T-helper 2 cell treated with Interferon-gamma antibody and Interleukin-4, amounts not matched to agents 5 μg/mL and 100 μg/mL, for 36 hours (primary cell): ENCODE measurements at regions not wholly inside any gene's neighbourhood (a gene's known extent, or its start where the extent isn't known, plus 50 kb on each side); places are given as distances from the start of the nearest gene placed in this dataset.

ENCODE experiments used
- DNase-seq: peaks from one replicate; pipeline ENCODE4 v3.0.0; 2021; ENCODE audit warnings: low spot score
- H3K27ac Mint-ChIP-seq: one replicate; pipeline ENCODE4 v1.8.0; 2021; ENCODE audit warnings: mild to moderate bottlenecking, mixed read lengths
- H3K27me3 Mint-ChIP-seq: one replicate; pipeline ENCODE4 v1.8.0; 2021; ENCODE audit warnings: low read depth, mixed read lengths
- H3K36me3 Mint-ChIP-seq: one replicate; pipeline ENCODE4 v1.8.0; 2021; ENCODE audit warnings: low read depth, mixed read lengths
- H3K4me1 Mint-ChIP-seq: one replicate; pipeline ENCODE4 v1.8.0; 2021; ENCODE audit warnings: low read depth, mixed read lengths
- H3K4me3 Mint-ChIP-seq: one replicate; pipeline ENCODE4 v1.8.0; 2022; ENCODE audit warnings: mild to moderate bottlenecking, moderate library complexity, mixed read lengths
- H3K9me3 Mint-ChIP-seq: one replicate; pipeline ENCODE4 v1.8.0; 2021; ENCODE audit warnings: mixed read lengths

DNA sequence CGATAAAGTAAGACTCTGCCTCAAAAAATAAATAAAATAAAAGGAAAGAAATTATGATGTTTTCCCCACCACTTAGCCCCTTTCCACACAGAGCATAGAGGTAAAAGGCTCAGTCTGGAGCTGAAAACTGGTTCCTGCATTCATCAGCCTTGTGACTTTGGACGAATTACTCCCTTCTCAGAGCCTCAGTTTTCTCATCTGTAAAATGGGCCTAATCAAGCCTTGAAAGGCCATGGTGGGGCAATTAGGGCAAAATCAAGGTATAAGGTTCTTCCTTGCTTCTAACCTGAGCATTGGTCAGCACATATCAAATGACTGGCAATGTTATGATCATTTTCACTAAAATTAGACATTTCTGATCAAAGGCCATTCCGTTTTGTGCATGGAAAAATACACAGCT lies 417.7 kb downstream of the MN1 start:
- no peaks in the 10 kb centered on the region for H3K27me3 Mint-ChIP-seq
- no peaks in the 10 kb centered on the region for H3K9me3 Mint-ChIP-seq
- H3K4me1 Mint-ChIP-seq, result no peaks in the 10 kb centered on the region
- no peaks in the 10 kb centered on the region for H3K36me3 Mint-ChIP-seq
- no peak overlapping the region for H3K27ac Mint-ChIP-seq
- no peak overlapping the region for H3K4me3 Mint-ChIP-seq
- DNase-seq, result no peak

DNA sequence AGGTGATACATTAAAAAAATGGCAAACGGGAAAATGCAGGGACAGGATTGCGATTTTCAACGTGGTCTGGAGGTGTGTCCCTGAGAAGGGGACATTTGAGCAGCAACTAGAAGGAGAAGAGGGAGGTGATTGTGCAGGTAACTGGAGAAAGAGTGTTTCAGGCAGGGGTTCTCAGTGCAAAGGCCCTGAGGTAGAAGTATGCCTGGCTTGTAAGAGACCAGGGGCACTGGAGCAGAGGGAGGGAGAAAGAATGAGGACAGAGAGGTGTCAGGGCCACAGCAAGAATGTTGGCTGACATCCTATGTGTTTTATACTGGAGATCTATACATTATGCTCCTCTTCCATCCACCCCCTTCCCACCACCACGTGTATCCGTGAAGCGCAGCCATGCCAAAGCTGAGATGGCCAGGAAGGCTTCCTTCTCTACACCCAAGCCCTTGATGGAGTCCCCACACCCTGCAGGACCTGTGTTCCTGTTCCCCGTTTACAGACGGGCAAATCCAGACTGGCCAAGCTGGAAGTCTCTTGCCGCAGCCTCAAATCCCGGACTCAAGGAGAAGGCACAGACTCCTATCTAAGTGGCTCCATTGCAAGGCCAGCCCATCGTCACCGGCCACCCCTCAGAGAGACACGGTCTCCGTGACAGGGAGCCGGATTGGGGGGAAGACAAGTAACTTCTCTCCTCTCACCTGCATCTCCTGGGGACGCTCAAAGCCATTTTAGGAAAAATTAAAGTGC lies 416.1 kb downstream of the MN1 start:
- no peak for DNase-seq
- no peaks in the 10 kb centered on the region for H3K36me3 Mint-ChIP-seq
- H3K4me1 Mint-ChIP-seq, result no peaks in the 10 kb centered on the region
- no peaks in the 10 kb centered on the region for H3K27me3 Mint-ChIP-seq
- no peak overlapping the region for H3K27ac Mint-ChIP-seq
- no peak overlapping the region for H3K4me3 Mint-ChIP-seq
- H3K9me3 Mint-ChIP-seq, result no peaks in the 10 kb centered on the region

DNA sequence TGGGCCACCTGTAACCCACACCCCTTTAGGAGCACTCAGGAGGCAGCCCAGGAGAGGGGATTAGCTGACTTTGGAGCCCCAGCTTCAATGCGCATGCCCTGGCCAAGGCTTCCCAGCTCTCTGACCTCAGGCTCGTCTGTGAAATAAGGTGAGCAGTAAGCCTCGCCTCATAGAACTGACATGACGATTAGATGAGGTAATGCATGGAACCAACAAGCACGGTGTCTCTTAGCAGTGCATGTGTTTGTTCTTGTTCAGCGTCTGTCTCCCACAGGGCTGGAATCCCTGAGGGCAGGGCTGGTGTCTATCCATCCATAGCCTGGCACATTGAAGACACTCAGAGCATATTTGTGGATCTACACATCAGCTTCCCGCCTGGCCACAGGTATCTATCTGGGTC lies 415.4 kb downstream of the MN1 start:
- Mint-ChIP-seq H3K27me3 (no peaks in the 10 kb centered on the region), H3K36me3 (no peaks in the 10 kb centered on the region), H3K4me1 (no peaks in the 10 kb centered on the region), H3K9me3 (no peaks in the 10 kb centered on the region), H3K27ac (no peak overlapping the region), H3K4me3 (no peak overlapping the region)
- DNase-seq, result no peak

DNA sequence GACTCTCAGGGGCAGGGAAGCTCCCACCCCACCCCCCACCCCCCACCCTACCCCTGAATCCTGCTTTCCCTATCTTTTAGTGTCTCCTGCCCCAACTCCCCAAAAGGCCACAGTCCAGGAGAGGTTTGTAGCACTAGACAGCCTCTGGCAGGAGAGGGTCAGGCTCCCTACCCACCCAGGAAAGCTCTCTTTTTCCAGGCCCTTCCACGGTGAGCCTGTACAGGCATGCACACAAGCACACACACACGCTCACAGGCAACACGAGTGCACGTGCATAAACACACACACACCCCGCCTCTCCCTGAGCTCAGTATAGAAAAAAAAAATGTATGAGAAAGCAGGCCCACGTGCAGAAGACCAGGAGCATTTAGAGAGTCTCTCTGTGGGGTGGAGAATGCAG lies 414.0 kb downstream of the MN1 start:
- H3K27me3 Mint-ChIP-seq, result no peaks in the 10 kb centered on the region
- DNase-seq, result no peak
- no peaks in the 10 kb centered on the region for H3K9me3 Mint-ChIP-seq
- no peak overlapping the region for H3K4me3 Mint-ChIP-seq
- H3K4me1 Mint-ChIP-seq, result no peaks in the 10 kb centered on the region
- H3K27ac Mint-ChIP-seq, result no peak overlapping the region
- H3K36me3 Mint-ChIP-seq, result no peaks in the 10 kb centered on the region

DNA sequence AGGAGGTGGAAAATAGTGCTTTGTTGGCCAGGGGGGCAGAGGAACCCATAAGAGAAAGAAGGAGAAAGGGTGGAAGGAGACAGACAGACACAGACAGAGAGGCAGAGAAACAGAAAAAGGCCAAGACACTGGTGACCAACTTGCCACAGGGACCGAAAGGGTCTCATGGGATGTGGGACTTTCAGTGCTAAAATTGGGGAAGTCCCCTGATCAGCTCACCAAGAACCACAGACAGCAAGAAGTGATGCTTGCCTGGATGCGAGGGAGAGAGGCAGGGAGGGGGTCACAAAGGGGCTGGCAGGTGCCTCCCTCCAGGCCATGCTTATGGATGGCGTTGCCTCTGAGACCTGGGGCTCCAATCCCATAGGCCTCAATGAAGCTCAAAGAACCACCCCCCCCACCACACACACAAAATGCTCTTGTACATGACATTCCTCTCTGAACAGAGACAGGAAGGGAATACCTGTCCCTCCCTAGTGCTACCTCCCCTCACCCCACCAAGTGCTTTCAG lies 413.4 kb downstream of the MN1 start:
- H3K36me3 Mint-ChIP-seq, result no peaks in the 10 kb centered on the region
- H3K27me3 Mint-ChIP-seq, result no peaks in the 10 kb centered on the region
- no peak for DNase-seq
- no peaks in the 10 kb centered on the region for H3K9me3 Mint-ChIP-seq
- H3K4me3 Mint-ChIP-seq, result no peak overlapping the region
- H3K4me1 Mint-ChIP-seq, result no peaks in the 10 kb centered on the region
- no peak overlapping the region for H3K27ac Mint-ChIP-seq

DNA sequence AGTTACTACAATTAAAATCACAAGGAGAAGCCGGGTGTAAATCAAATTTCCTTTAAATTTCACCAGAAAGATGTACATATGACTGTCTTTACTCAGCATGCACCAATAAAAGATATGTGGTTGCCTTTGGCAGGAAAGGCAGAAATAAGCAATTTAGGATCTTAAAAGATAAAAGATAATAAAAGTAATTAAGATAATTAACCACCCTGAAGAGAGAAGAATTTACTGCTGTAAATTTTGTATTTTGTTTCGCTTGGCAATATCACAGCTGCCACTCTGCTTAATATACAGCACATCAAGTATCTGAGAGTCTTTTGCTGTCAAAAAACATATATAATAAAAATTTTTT lies 411.9 kb downstream of the MN1 start:
- Mint-ChIP-seq H3K4me1 (no peaks in the 10 kb centered on the region), H3K36me3 (no peaks in the 10 kb centered on the region), H3K4me3 (no peak overlapping the region), H3K9me3 (no peaks in the 10 kb centered on the region), H3K27me3 (no peaks in the 10 kb centered on the region), H3K27ac (no peak overlapping the region)
- DNase-seq, result no peak

DNA sequence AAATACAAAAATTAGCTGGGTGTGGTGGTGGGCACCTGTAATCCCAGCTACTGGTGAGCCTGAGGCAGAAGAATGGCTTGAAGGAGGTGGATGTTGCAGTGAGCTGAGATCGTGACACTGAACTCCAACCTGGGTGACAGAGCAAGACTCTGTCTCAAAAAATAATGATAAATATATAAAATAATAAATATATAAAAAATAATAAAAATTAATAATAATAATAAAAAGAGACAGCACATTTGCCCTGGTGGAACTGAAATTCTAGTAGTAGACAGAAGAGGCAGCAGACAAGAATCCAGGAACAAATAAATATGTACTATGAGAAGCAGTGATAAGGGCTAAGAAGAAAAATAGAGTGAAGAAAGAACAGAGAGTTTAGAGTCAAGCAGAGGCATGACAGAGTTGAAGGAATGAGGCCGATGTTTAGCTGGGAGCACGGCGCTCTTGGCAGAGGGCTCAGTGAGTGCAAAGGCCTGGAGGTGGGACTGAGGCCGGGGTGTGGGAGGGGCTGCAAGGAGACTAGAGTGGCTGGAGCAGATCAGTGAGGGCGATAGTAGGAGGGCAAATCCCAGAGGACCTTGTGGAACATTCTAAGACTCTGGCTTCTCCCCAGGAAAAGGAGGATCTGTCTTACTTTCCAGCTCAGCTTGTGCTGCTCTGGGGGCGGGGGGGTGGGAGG lies 410.3 kb downstream of the MN1 start:
- no peak for DNase-seq
- Mint-ChIP-seq H3K4me3 (no peak overlapping the region), H3K4me1 (no peaks in the 10 kb centered on the region), H3K27me3 (no peaks in the 10 kb centered on the region), H3K9me3 (no peaks in the 10 kb centered on the region), H3K36me3 (no peaks in the 10 kb centered on the region), H3K27ac (no peak overlapping the region)

DNA sequence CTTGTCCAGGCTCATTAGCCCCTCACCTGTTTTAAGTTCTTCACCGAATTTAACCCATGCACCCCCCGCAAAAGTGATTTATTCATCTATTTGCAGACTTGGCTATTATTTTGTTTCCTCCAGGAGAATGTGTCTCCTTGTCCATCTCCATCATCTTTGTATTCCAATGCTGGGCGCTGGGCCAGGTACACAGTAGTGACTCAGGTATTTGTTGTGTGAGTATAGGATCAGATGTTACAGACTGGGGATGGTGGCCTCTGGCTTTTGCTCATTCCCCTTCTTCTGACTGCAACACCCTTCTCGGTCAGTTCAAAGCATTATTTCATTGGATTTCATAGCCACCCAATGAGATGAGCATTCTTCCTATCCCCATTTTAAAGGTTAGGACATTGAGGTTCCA lies 408.2 kb downstream of the MN1 start:
- Mint-ChIP-seq H3K27me3 (no peaks in the 10 kb centered on the region), H3K4me3 (no peak overlapping the region), H3K4me1 (no peaks in the 10 kb centered on the region), H3K9me3 (no peaks in the 10 kb centered on the region), H3K27ac (no peak overlapping the region), H3K36me3 (no peaks in the 10 kb centered on the region)
- DNase-seq, result no peak

DNA sequence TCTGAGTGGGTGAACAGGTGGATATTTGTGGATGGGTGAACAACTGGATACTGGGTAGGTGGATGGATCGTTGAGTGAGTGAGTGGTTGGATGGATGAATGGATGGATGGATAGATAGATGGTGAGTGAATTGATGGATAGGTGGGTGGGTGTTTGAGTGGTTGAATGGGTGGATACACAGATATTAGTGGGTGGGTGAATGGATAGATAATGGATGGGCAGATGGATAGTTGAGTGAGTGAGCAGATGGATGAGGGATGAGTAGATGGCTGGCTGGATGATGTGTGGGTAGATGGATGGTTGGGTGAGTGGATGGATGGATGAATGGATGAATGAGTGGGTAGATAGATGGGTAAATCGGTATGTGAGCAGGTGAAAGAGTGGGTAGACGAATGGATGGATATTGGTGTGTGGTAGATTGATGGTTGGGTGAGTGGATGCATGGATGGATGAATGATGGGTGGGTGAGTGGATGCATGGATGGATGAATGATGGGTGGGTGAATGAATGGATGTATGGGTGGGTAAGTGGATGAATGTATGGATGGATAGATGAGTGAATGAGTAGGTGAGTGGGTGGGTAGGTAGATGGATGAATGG lies 406.7 kb downstream of the MN1 start:
- H3K27me3 Mint-ChIP-seq, result peaks cover 3% of the 10 kb centered on the region
- no peak for DNase-seq
- H3K9me3 Mint-ChIP-seq, result no peaks in the 10 kb centered on the region
- H3K27ac Mint-ChIP-seq, result no peak overlapping the region
- H3K36me3 Mint-ChIP-seq, result no peaks in the 10 kb centered on the region
- H3K4me1 Mint-ChIP-seq, result no peaks in the 10 kb centered on the region
- H3K4me3 Mint-ChIP-seq, result no peak overlapping the region

DNA sequence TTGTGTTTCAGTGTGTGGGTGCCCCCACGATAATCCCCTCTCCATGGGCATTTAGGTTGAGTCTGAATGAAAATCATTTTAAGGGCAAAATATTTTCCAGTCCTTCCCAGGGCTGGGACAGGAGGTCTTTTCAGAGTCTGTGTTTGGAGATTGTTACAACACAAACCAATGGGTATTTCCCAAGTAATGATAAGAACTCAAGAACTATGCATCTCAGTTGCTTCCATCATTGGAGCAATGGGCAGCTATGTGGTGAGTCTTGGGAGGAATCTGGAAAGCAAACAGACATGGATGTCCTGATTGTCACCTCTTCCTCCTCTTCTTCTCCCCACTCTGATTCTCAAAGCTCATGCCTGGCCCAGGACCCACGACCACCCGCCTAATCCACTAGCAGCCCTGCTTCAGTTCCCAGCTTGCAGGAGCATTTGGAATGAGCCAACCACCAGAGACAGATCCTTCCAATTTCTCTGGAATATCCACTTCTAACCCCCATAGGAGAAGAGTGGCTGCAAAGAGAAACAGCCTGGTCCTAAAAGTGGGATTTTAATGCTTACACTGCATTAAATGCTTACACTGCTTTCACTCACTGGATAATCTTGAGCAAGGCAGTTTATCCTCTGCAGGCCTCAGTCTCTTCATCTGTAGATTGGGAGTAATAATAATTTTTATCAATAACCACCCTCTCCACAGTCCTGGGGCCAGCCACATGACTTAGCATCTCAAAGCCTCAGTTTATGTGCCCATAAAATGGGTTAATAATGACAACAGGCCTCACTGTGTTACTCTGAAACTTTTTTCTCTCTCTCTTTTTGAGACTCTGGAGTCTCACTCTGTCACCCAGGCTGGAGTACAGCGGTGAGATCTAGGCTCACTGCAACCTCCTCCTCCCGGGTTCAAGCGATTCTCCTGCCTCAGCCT lies 404.3 kb downstream of the MN1 start:
- no peaks in the 10 kb centered on the region for H3K9me3 Mint-ChIP-seq
- no peaks in the 10 kb centered on the region for H3K36me3 Mint-ChIP-seq
- H3K27ac Mint-ChIP-seq, result no peak overlapping the region
- peaks cover 3% of the 10 kb centered on the region for H3K27me3 Mint-ChIP-seq
- H3K4me3 Mint-ChIP-seq, result no peak overlapping the region
- H3K4me1 Mint-ChIP-seq, result no peaks in the 10 kb centered on the region
- DNase-seq, result no peak

DNA sequence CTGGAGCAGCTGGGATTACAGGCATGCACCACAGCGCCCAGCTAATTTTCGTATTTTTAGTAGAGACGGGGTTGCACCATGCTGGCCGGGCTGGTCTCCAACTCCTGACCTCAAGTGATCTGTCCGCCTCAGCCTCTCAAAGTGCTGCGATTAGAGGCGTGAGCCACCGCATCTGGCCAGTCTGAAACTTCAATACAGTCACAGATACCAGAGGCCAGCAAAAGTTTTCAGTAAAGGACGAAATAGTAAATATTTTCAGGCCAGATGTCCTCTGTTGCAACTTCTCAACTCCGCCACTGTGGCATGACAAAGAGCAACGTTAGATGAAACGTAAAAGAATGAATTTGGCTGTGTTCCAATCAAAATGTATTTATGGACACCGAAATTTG lies 403.6 kb downstream of the MN1 start:
- Mint-ChIP-seq H3K27ac (no peak overlapping the region), H3K4me3 (no peak overlapping the region), H3K9me3 (no peaks in the 10 kb centered on the region), H3K27me3 (peaks cover 3% of the 10 kb centered on the region), H3K36me3 (no peaks in the 10 kb centered on the region), H3K4me1 (no peaks in the 10 kb centered on the region)
- DNase-seq, result no peak

DNA sequence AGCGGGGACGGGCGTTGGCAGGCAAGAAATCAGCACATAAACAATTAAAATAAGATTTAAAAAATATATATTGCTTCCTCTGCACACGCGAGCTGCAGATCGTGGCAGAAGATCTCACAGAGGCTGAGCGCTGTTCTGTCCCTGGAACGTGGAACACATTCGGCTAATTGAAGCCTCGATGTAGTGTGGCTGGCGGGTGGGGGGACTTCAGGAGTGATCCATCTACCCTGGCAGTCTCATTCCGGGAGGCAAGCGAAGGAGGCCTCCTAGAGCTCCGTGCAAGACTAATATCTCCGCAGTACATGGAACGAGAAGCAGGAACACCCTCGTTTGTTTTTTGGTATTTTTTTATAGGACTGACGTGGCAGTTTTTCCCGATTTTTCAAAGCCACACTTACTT lies 402.4 kb downstream of the MN1 start:
- no peaks in the 10 kb centered on the region for H3K36me3 Mint-ChIP-seq
- no peaks in the 10 kb centered on the region for H3K4me1 Mint-ChIP-seq
- no peaks in the 10 kb centered on the region for H3K9me3 Mint-ChIP-seq
- no peak overlapping the region for H3K27ac Mint-ChIP-seq
- peaks cover 3% of the 10 kb centered on the region for H3K27me3 Mint-ChIP-seq
- H3K4me3 Mint-ChIP-seq, result no peak overlapping the region
- DNase-seq, result no peak

DNA sequence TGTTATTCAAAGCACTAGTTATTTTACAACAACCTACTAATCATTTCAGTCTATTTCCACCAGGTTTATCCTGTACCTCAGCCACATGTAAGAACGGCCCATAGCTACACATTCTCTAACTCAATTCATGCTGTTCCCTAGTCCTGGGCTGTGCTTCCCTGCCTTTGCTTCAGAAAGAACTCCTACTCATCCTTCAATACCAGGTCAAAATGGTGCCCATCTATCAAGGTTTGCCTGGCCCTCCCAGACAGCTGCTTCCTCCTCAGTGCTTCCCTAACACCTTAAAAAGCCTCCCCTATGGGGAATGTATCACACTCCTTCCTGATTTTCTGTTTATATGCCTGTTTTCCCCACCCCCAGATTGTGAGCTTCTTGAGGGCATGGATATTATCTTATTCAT lies 400.7 kb downstream of the MN1 start:
- DNase-seq, result no peak
- Mint-ChIP-seq H3K4me1 (no peaks in the 10 kb centered on the region), H3K36me3 (no peaks in the 10 kb centered on the region), H3K4me3 (no peak overlapping the region), H3K27me3 (peaks cover 3% of the 10 kb centered on the region), H3K9me3 (no peaks in the 10 kb centered on the region), H3K27ac (no peak overlapping the region)

DNA sequence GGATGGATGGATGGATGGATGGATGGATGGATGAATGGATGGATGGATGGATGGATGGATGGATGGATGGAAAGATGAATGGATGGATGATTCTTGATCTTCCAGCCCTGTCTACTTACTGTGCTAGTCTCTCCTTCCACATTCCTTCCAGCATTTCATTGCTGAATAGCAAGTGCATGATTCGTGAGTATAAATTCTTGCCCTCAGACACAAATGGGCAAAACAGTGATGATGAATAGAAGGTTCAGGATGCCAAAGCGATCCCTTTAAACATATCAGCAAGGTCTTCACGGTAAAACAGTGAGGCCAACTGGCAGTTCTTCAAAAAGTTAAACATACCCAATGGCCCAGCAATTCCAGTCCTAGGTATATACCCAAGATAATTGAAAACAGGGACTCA lies 400.2 kb downstream of the MN1 start:
- H3K9me3 Mint-ChIP-seq, result no peaks in the 10 kb centered on the region

More for the DNA sequence above, 400.2 kb downstream of the MN1 start:
- Mint-ChIP-seq H3K27me3 (peaks cover 3% of the 10 kb centered on the region), H3K36me3 (no peaks in the 10 kb centered on the region), H3K4me1 (no peaks in the 10 kb centered on the region), H3K27ac (no peak overlapping the region), H3K4me3 (no peak overlapping the region)
- no peak for DNase-seq
